CD14-positive monocyte (primary cell): ENCODE measurements at regions not wholly inside any gene's neighbourhood (a gene's known extent, or its start where the extent isn't known, plus 50 kb on each side); places are given as distances from the start of the nearest gene placed in this dataset.

Experiments
- DNase-seq, 3 donors: peaks; one replicate each; pipeline ENCODE4 v3.0.0-alpha.2; 2011 to 2022
- H2AFZ ChIP-seq: 2 replicates; pipeline ENCODE4 v1.6.0; 2012; ENCODE audit warnings: mild to moderate bottlenecking, low read depth, low read length, inconsistent platforms; ENCODE audit not compliant: insufficient read depth, poor library complexity, severe bottlenecking
- H3K27ac ChIP-seq, 2 donors: 1 replicate in 1 of 2; 2 replicates in 1 of 2; pipeline ENCODE4 v1.5.1; 2012 to 2013; ENCODE audit warnings: low read length in 2 of 2, control low read depth in 1 of 2, inconsistent platforms in 1 of 2, low read depth in 1 of 2, mild to moderate bottlenecking in 1 of 2
- H3K27me3 ChIP-seq, 2 donors: one replicate each; pipeline versions ENCODE4 v1.6.0 to v1.6.1; 2011 to 2013; ENCODE audit warnings: low read length in 2 of 2; ENCODE audit not compliant: control insufficient read depth in 2 of 2, insufficient read depth in 2 of 2
- H3K36me3 ChIP-seq, 2 donors: replicated peaks in 1 of 2; 1 replicate in 1 of 2; 2 replicates in 1 of 2; pipeline versions ENCODE4 v1.5.1 to v1.6.1; 2012 to 2013; ENCODE audit warnings: low read length in 2 of 2, control low read depth in 1 of 2, inconsistent platforms in 1 of 2, mild to moderate bottlenecking in 1 of 2; ENCODE audit not compliant: insufficient read depth in 2 of 2, control insufficient read depth in 1 of 2
- H3K4me1 ChIP-seq, 2 donors: 1 replicate in 1 of 2; 2 replicates in 1 of 2; pipeline versions ENCODE4 v1.5.1 to v1.6.1; 2012 to 2013; ENCODE audit warnings: low read length in 2 of 2, control low read depth in 1 of 2, inconsistent platforms in 1 of 2, mild to moderate bottlenecking in 1 of 2, moderate library complexity in 1 of 2; ENCODE audit not compliant: insufficient read depth in 2 of 2, control insufficient read depth in 1 of 2
- H3K4me2 ChIP-seq: replicated peaks from 2 replicates; pipeline ENCODE3; 2012; ENCODE audit warnings: low read length, moderate library complexity, mild to moderate bottlenecking; ENCODE audit not compliant: poor library complexity, severe bottlenecking; ENCODE audit errors: extremely low read depth
- H3K4me3 ChIP-seq, 3 experiments: fragments of 200-600 bp in 1 of 3; sonication (generic) in 1 of 3; replicated peaks in 1 of 3; 1 replicate in 2 of 3; 2 replicates in 1 of 3; pipeline ENCODE4 v1.5.1; 2011 to 2013; ENCODE audit warnings: low read length in 3 of 3, mild to moderate bottlenecking in 3 of 3, control low read depth in 2 of 3, low read depth in 2 of 3, inconsistent platforms in 1 of 3, moderate library complexity in 1 of 3
- H3K79me2 ChIP-seq: 2 replicates; pipeline ENCODE4 v1.6.0; 2012; ENCODE audit warnings: mild to moderate bottlenecking, control low read depth, inconsistent platforms, low read length, moderate library complexity; ENCODE audit not compliant: insufficient read depth
- H3K9ac ChIP-seq: 2 replicates; pipeline ENCODE4 v1.6.0; 2017; ENCODE audit warnings: low read length, mild to moderate bottlenecking; ENCODE audit not compliant: insufficient read depth, poor library complexity, severe bottlenecking
- H3K9me3 ChIP-seq, 2 donors: replicated peaks in 1 of 2; 1 replicate in 1 of 2; 2 replicates in 1 of 2; pipeline versions ENCODE4 v1.5.1 to v1.6.1; 2012 to 2013; ENCODE audit warnings: low read length in 2 of 2, control low read depth in 1 of 2; ENCODE audit not compliant: control insufficient read depth in 1 of 2, insufficient read depth in 1 of 2
- H4K20me1 ChIP-seq: 2 replicates; pipeline ENCODE4 v1.6.0; 2012; ENCODE audit warnings: mild to moderate bottlenecking, low read length, control low read depth, moderate library complexity; ENCODE audit not compliant: insufficient read depth
- H3K27ac Mint-ChIP-seq, 7 donors: one replicate each; pipeline ENCODE4 v1.8.0; 2020; ENCODE audit warnings: mild to moderate bottlenecking in 7 of 7, mixed read lengths in 7 of 7, moderate library complexity in 6 of 7, inconsistent platforms in 2 of 7
- H3K27me3 Mint-ChIP-seq, 3 donors: one replicate each; pipeline ENCODE4 v1.8.0; 2021 to 2022; ENCODE audit warnings: low read depth in 3 of 3, mild to moderate bottlenecking in 3 of 3, mixed read lengths in 3 of 3, moderate library complexity in 3 of 3, inconsistent platforms in 1 of 3
- H3K36me3 Mint-ChIP-seq, 2 donors: one replicate each; pipeline ENCODE4 v1.8.0; 2020; ENCODE audit warnings: mixed read lengths in 2 of 2, inconsistent platforms in 1 of 2, mild to moderate bottlenecking in 1 of 2
- H3K4me1 Mint-ChIP-seq: one replicate; pipeline ENCODE4 v1.8.0; 2020; ENCODE audit warnings: mild to moderate bottlenecking, mixed read lengths
- H3K4me3 Mint-ChIP-seq, 2 donors: one replicate each; pipeline ENCODE4 v1.8.0; 2020; ENCODE audit warnings: mild to moderate bottlenecking in 2 of 2, mixed read lengths in 2 of 2, moderate library complexity in 1 of 2
- H3K9me3 Mint-ChIP-seq, 7 donors: one replicate each; pipeline ENCODE4 v1.8.0; 2020 to 2022; ENCODE audit warnings: mixed read lengths in 7 of 7, mild to moderate bottlenecking in 6 of 7, moderate library complexity in 6 of 7, inconsistent platforms in 2 of 7
- CTCF ChIP-seq: fragments of 200-600 bp; IDR thresholded peaks from one replicate; pipeline ENCODE4 v1.8.0; 2022; ENCODE audit warnings: antibody characterized with exemption, mild to moderate bottlenecking
- WGBS: methylation state at CpG from one replicate; pipeline ENCODE4 v1.1.5; 2013; ENCODE audit warnings: missing lambda C conversion rate; ENCODE audit not compliant: insufficient coverage; 5-methylcytosine and 5-hydroxymethylcytosine counted together
- intact Hi-C, 2 donors: fragments of 100-400 bp; cut with micrococcal nuclease; formaldehyde crosslinking; loops; one replicate each; pipeline versions ENCODE4 v1.15.0 to v1.15.1; 2023

- H3K27ac Mint-ChIP-seq: no peak overlapping the region
- peaks cover 0 to 2% (median 0%) of the 10 kb centered on the region in 3 donors for H3K27me3 Mint-ChIP-seq
- intact Hi-C loops: no loop called here
Measured at GRCh38 chrX:42414057-42414456, 363.9 kb downstream of the PPP1R2C start.

GRCh38 chrX:42399632-42400024 is 378.3 kb downstream of the PPP1R2C start:
- Mint-ChIP-seq H3K9me3 (peaks cover 0 to 6% (median 2%) of the 10 kb centered on the region in 7 donors), H3K27me3 (peaks cover 0 to 5% (median 2%) of the 10 kb centered on the region in 3 donors), H3K4me1 (no peaks in the 10 kb centered on the region), H3K36me3 (no peaks in the 10 kb centered on the region), H3K4me3 (no peak overlapping the region), H3K27ac (no peak overlapping the region)
- Histone ChIP-seq H3K4me2 (no peak overlapping the region), H3K9ac (no peak overlapping the region), H3K9me3 (no peaks in the 10 kb centered on the region), H3K4me3 (no peak overlapping the region), H3K79me2 (no peaks in the 10 kb centered on the region), H2AFZ (no peak overlapping the region), H3K4me1 (no peaks in the 10 kb centered on the region), H3K27me3 (no peaks in the 10 kb centered on the region), H3K36me3 (no peaks in the 10 kb centered on the region), H4K20me1 (no peaks in the 10 kb centered on the region), H3K27ac (no peak overlapping the region)
- no peak for DNase-seq
- intact Hi-C loops: no loop called here
- no peak for TF ChIP-seq CTCF
- no CpG with 5 or more reads among the region's 2 CpGs for WGBS

More at GRCh38 chrX:42414057-42414456, 363.9 kb downstream of the PPP1R2C start:
- WGBS: no CpG with 5 or more reads among the region's 5 CpGs
- Mint-ChIP-seq H3K4me1 (no peaks in the 10 kb centered on the region), H3K36me3 (no peaks in the 10 kb centered on the region), H3K9me3 (peaks cover 8 to 24% (median 17%) of the 10 kb centered on the region in 7 donors), H3K4me3 (no peak overlapping the region)
- no peak overlapping the region for H3K9ac ChIP-seq
- DNase-seq: no peak
- no peak overlapping the region for H2AFZ ChIP-seq
- H3K27ac ChIP-seq: no peak overlapping the region
- no peak overlapping the region for H3K4me2 ChIP-seq
- no peak overlapping the region for H3K4me3 ChIP-seq
- no peaks in the 10 kb centered on the region for H3K36me3 ChIP-seq
- H4K20me1 ChIP-seq: no peaks in the 10 kb centered on the region
- no peaks in the 10 kb centered on the region for H3K27me3 ChIP-seq
- no peaks in the 10 kb centered on the region for H3K4me1 ChIP-seq
- peaks cover 0 to 14% of the 10 kb centered on the region in 2 donors for H3K9me3 ChIP-seq
- H3K79me2 ChIP-seq: no peaks in the 10 kb centered on the region
- no peak for TF ChIP-seq CTCF
